Fibroblast of upper back skin (primary cell): ENCODE measurements at regions not wholly inside any gene's neighbourhood (a gene's known extent, or its start where the extent isn't known, plus 50 kb on each side); places are given as distances from the start of the nearest gene placed in this dataset.
"Not testable (repeated sequence)": the region's sequence is repeated elsewhere in the genome, so short reads cannot be mapped to it uniquely, and the experiment has no call there.

Experiments
- DNase-seq: peaks from one replicate; pipeline ENCODE4 v3.0.0-alpha.2; 2013

- no peak for DNase-seq
Observed at GRCh38 chr20:5492937-5493336, 117.9 kb downstream of the GPCPD1 start.

GRCh38 chr20:5491455-5491854, 119.4 kb downstream of the GPCPD1 start:
- DNase-seq = no peak

DNA sequence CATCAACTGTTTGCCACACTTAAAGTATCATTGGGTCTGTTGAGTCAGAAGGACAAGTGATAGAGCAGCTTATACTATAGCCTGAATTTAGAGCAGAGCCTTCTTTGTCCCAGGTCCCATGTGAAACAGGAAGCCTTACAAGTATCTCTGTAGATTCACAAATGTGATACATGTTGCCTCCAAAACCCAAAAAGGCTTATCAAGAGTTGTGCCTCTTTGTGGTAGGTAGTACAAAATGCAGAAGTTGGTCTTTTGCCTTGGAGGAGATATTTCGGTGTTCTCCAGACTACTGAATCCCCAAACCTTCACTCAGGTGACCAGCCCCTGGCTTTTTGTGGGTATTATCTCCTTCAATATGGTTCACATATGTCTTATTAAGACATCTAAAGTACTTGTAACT, 121.2 kb downstream of the GPCPD1 start:
- no peak for DNase-seq

DNA sequence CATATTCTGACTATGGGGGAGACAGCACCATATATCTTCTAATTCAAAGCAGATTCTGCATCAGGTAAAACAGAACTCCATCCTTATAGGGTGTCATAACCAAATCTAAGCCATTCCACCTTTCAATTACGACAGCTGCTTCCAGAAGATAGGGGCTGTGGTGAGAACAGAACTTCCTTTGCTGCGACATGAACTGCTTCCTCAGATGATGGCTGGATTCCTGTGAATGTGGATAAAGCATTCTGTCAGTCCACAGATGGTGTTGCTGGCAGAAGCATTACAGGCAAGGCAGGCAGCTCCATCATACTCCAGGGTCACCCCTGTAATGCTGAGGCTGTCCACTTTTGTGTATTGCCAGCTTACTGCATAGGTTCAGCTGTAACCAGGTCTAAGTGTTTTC, 122.0 kb downstream of the GPCPD1 start:
- no peak for DNase-seq

GRCh38 chr20:5486377-5487054, 124.3 kb downstream of the GPCPD1 start:
- no peak for DNase-seq

GRCh38 chr20:5484926-5485325, 125.9 kb downstream of the GPCPD1 start:
- no peak for DNase-seq

- DNase-seq = no peak
Observed at GRCh38 chr20:5484346-5484745, 126.5 kb downstream of the GPCPD1 start.

DNA sequence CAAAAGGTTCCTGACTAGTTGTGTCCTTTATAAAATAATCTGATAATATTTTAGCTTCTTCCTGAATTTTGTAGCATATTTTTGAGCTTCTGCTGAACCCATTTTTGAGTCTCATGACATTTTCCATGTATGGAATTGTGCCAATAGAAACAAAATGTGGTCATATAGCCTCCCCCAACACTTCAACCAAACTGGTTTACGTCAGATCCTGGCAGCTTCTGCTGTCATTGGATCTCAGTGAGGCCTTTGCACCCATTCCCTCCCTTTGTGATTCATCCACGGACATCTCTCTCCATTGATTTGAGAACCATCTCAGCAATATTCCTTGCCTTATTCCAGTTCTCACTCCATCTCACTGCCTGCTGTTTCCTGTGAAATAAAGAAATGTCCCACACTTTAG, 128.0 kb downstream of the GPCPD1 start:
- peak; percentile 5 for DNase-seq

DNA sequence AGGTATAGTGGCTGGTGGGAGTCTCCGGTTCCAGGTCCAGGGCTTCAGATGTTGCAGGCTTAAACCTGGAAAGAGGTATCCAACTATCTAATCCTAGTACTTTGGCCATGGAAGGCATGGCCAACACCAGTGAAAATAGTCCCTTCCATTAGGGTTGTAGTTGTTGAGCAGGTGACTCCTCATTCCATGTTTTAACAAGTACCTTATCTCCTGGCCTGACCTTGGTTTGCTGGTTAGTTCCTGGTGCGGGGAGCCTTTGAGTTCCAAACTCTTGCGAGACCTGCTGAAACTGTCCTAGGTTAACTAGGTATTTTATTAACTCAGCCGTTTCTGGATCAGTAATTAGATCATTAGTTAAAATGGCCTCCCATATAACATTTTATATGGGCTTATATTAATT, 128.9 kb downstream of the GPCPD1 start:
- DNase-seq = no peak

- no peak for DNase-seq
Observed at GRCh38 chr20:5480824-5481600, 129.8 kb downstream of the GPCPD1 start.

GRCh38 chr20:5474646-5475550, 135.9 kb downstream of the GPCPD1 start:
- no peak for DNase-seq

DNA sequence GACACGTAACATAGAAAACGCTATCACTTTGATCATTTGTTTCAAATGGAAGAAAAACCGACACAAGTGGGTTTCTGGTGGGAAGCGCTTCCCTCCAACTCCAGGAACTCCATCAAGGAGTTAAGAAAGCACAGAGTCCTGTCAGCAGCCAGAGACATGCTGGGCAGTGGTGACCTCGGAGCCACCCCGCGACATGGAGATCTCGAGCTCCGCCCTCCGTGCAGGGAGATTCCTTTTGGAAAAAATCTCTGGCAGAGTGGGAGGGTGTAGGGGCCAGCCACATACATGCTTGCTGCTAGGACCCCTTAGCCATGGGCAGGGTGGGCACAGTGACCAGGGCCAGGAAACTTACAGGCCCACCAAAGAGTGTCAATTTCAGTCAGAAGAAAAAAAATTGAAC, 138.9 kb downstream of the GPCPD1 start:
- not testable (repeated sequence) for DNase-seq

DNA sequence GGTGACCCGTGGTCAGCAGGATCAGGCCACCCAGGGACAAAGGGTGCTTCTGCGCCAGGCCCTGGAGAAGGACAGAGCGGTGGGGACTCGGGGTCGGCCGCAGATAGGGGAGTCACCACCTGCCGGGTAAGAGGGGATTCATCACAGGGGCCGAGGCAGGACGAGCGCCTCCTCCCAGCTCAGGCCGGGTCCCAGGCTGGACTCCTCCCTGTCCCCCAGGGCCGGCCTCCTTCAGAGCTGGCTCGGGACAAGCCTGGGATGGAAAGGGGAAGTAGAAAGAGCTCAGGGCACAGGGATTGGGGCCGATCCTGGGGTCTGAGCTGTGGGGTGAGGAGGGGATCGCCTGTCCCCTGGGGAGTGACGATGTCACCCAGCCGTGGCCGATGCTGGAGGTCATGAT, 139.4 kb downstream of the GPCPD1 start:
- no peak for DNase-seq

- DNase-seq = no peak
Observed at GRCh38 chr20:5470943-5471342, 139.9 kb downstream of the GPCPD1 start.

- no peak for DNase-seq
Observed at GRCh38 chr20:5470458-5470857, 140.3 kb downstream of the GPCPD1 start.

GRCh38 chr20:5469111-5469510, 141.7 kb downstream of the GPCPD1 start:
- DNase-seq = no peak

DNA sequence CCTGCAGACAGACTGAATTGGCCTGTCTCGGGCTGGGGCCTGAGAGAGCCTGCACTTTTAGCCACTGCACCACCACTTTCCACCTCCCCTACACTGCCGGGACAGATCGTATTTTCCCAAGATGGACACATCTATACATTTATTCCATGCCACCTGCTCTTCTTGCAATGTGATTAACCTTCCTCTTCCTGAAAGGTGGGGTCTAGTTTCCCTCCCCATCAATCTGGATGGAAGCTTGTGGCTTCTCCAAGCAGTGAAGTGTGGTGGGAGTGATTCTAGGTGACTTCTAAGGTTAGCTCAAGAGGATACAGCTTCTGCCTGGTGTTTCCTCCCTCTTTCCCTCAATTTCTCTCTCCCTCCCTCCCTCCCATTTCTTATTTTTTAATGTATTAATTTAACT, 143.7 kb downstream of the GPCPD1 start:
- DNase-seq = no peak

DNA sequence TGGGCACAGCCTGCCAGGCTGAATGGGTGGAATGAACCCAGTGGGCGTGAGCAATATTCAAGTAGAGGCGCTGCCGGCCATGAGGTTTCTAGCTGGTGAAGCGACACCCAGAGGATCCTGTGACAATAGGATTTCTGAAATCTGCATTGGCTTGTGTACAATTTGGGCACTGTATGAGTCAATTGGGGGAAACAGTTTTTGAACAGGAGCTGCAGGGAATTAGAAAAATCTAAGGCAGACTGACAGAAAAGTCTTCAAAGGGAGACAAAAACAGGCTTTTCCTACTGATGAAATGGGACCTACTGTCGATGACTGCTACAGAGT, 145.2 kb downstream of the GPCPD1 start:
- no peak for DNase-seq

DNA sequence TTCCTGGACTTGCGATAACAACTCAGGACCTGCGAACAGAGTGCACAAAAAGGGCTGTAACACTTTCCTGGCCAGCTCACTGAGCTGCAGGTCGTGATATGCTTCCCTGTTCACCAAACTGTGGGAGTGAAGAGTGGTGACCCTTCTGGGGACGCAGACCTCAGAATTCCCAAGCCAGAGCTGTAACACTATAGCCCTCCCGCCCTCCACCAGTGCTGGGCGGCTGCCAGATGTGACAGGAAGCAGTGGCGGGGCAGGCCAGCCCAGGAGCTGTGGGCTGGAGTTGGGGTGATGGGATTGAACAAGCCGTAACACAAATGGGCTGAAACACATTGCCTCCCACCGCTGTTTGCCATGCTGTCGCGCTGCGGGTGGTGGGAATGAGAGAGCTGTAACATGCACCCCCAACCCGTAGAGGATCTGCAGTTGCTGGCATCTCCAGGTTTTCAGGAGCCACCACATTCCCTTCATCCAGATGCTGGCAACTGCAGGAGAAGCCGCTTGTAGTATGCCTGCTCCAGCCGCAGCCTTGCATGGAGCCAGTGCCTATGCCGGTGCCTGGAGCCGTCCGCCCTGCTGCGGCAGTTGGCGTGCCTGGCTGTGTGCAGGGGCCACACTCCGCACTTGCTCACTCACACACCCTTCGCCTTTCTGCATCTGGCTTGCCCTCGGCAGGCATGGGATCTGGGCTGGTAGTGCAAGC, 145.8 kb downstream of the GPCPD1 start:
- DNase-seq = no peak

DNA sequence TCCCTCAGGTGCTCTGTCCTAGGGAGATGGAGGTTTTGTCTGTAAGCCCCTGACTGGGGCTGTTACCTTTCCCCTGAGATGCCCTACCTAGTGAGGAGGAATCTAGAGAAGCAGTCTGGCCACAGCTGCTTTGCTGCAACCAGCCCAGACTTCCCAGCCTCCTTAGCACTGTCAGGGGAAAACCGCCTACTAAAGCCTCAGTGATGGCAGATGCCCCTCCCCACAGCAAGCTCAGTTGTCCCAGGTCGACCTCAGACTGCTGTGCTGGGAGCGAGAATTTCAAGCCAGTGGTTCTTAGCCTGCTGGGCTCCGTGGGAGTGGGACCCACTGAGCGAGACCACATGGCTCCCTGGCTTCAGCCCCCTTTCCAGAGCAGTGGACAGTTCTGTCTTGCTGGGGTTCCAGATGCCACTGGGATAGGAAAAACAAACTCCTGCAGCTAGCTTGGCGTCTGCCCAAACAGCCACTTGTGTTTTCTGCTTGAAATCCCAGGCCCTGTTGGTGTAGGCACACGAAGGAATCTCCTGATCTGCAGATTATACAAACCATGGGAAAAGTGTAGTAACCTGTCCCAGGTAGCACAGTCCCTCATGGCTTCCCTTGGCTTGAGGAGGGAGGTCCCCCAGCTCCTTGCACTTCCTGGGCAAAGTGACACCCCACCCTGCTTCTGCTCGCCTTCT, 146.4 kb upstream of the PROKR2 start:
- DNase-seq = no peak

GRCh38 chr20:5453745-5454144, 137.0 kb upstream of the PROKR2 start:
- not testable (repeated sequence) for DNase-seq

GRCh38 chr20:5453316-5453715, 136.6 kb upstream of the PROKR2 start:
- not testable (repeated sequence) for DNase-seq
